Hematopoietic multipotent progenitor cell treated with erythropoietin and hydrocortisone succinate and interleukin-3 and kit ligand, for 6 days (in vitro differentiated cells): ENCODE measurements at regions not wholly inside any gene's neighbourhood (a gene's known extent, or its start where the extent isn't known, plus 50 kb on each side); places are given as distances from the start of the nearest gene placed in this dataset.
"Not testable (repeated sequence)": the region's sequence is repeated elsewhere in the genome, so short reads cannot be mapped to it uniquely, and the experiment has no call there.

Source experiments
- DNase-seq: peaks from one replicate; pipeline ENCODE4 v3.0.0-alpha.2; 2015

DNA sequence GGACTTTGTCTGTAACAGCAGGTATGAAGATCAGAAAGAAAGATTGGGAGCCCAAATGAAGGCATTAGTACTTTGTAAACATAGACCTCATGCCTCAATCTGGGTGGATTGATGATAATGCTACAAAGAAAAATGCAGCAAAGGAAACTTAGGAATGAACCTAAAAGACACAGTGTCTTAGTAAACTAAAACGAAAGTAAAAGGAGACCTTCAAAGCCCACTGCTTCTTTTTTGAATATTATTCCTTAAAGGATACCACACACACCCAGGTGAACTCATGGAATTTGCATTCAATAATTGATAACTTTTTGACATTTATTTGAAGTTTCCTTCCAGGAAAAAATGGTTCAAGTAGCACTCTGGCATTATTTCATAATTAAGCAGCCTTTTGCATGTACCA, 543.2 kb downstream of the TTLL7 start:
- not testable (repeated sequence) for DNase-seq

- DNase-seq = not testable (repeated sequence)
These were observed 553.1 kb downstream of the TTLL7 start for GRCh38 chr1:83445873-83446272.

DNA sequence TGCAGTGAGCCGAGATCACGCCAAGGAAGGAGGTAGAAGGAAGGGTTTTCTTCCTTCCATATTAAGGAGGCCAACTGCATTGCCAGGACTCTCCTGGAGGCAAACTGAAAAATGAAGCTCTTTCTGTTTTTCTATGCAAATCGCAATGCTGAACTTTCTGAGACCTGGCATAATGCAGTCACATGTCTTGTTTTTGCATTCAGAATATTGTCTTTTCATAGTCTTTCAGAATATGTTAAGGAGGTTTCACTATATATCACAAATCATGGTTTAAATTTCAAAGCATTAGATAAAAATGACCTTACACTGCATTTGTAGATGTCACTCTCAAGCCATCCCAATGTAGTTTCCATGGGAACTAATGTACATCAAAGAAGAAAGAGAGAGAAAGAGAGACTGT, 556.5 kb downstream of the TTLL7 start:
- not testable (repeated sequence) for DNase-seq

GRCh38 chr1:83440586-83440985, 558.3 kb downstream of the TTLL7 start:
- not testable (repeated sequence) for DNase-seq

DNA sequence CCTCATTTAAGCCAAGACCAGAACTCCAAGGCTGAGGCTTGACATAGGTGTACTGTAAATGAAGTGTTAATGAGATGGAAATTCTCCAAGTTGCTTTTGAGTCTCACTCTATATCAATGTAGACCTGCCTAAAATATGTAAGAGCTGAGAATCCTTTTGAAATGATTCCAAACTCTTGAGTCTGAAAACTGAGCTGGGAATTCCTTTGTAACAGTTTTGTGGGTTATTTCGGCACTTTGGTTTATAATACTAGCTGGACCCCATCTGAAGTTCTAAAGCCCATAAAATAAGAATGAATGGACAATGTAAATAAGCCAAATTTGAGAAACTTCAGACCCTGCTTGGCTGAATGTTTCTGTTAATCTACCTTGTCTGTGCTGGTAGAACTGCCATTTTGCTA, 558.9 kb downstream of the TTLL7 start:
- DNase-seq = not testable (repeated sequence)

DNA sequence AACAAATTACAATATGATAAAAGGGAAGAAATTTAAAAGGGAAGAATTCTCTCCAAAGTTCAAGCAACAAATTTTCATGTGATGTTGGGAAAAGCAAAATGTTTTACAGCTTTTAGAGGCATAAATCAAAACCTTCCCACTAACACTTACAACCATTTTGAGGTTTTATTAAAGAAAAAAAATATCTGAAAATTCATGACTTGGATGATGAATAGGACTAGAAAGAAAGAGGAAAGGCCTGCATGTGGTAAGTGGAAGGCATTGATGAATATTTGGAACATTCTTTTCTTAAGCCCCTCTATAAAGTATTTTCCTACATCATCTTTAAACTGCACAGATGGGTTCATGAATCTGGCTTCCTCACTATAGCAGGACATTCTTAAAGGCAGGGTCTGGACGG, 560.6 kb downstream of the TTLL7 start:
- DNase-seq = not testable (repeated sequence)

GRCh38 chr1:83435336-83435735, 563.6 kb downstream of the TTLL7 start:
- not testable (repeated sequence) for DNase-seq

DNA sequence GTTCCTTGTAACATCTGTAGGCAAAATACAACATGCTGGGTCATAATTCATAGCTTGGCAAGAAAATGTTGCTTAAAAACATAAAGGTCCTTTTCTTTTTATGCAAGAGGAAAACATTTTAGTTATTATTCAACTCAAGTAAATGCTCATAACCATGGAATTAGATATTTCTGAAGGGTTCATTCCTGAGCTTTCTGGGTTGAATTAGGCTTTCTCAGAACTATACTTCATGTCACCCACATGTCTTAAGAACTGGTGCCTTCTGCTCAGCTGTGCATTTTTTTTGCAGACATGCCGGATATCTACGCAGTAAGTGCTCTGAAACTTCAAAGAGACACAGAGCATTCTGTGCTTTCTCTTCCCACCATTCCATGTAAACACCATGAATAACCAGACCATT, 571.4 kb downstream of the TTLL7 start:
- DNase-seq = not testable (repeated sequence)

- DNase-seq = not testable (repeated sequence)
These were observed 575.5 kb downstream of the TTLL7 start for GRCh38 chr1:83423382-83423781.

- no peak for DNase-seq
These were observed 580.4 kb downstream of the TTLL7 start for GRCh38 chr1:83418558-83418957.

GRCh38 chr1:83413839-83414107, 585.2 kb downstream of the TTLL7 start:
- not testable (repeated sequence) for DNase-seq

DNA sequence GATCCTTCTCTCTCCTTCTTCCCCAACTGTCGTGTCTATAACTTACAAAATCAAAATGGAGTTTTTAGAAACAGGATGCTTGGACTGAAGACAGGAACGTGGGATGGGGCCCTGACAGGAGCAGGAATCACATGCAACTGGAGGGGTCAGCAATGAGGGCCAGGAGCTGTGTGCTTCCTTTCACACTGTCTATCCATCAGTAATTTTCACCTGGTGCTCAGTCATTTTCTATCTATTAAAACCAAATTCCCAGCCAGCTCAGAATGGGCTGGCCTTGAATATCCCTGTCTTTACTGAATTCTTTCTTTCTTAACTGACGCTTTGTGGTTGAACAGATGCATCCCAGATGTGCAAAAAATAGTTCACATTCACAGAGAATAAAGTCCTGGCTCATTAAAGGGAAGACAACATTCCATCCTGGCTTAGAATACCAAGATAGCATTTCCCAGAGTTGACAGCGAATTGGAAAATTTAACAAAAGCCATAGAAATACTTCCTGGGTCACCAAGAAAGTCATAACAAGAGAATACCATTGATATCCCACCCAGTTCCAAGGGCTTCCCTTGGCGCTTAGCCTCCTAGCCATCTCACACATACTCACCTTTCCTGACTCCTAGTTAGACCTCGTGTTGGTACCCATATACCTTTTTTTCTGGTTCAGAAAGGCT, 588.1 kb downstream of the TTLL7 start:
- not testable (repeated sequence) for DNase-seq

DNA sequence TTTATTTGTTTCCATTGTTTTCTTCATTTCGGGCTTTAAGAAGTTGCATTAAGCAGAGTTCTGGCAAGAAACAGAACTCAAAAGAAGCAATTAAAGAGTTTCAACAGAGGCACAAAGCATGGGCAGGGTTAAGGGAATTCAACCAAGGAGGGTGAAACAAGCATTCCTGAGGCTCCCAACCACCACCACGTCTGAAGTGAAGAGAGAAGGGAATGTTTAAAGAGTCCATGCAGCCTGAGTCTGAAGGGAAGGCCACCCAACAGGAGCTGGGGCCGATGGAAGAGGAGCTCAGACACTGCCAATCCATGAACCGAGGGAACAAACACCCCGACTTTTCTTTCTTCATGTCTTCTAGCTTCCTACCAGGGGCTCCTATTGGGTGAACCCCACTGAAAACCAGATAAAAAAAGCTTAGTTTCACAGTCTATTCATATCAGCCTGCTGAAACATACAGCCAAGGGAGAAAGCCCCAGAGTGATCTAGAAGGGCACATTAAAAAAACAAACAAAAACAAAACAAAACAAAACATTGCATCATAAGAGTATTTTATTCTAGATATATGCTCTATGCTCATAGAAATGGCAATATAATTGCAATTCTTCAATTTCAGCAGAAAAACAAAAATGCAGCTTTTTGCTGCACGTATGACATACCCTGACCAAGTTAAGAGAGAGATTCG, 592.1 kb downstream of the TTLL7 start:
- DNase-seq = not testable (repeated sequence)

DNA sequence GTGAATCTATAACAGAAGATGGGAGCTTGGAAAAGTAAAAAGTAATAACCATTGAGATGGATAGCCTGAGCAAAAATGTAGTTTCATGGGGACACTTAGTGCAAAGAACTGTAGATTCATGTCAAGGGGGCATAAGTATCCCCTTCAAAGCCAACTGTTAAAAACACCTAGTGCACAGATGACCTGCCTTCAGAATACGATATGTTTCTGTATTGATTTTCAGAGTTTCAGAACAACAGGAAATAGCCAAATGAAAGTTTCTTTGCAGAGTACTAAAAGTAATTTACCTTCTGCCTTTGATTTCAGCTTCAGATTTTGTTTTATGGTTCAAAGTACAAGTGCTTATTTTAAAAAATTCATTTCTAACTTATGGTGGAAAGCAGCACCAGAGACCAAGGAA, 593.1 kb downstream of the TTLL7 start:
- DNase-seq = not testable (repeated sequence)

DNA sequence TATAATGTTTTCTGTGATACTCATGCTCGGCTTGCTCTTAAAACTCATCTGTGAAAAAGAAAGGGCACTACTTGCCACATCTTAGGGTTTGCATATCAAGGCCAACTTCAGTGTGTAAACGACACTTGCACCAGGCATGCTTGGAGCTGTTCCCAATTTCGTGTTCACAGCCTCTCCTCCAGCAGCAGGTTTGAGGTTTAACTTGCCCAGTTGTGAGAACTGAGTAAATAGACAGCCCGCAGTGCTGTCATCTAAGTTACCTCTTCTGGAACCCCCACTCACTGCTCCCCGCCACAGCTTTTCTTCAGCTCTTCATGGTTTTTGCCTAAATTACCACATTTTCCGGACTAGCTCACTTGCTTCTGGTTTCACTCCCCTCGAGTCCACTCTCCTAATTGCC, 595.4 kb downstream of the TTLL7 start:
- DNase-seq = not testable (repeated sequence)

DNA sequence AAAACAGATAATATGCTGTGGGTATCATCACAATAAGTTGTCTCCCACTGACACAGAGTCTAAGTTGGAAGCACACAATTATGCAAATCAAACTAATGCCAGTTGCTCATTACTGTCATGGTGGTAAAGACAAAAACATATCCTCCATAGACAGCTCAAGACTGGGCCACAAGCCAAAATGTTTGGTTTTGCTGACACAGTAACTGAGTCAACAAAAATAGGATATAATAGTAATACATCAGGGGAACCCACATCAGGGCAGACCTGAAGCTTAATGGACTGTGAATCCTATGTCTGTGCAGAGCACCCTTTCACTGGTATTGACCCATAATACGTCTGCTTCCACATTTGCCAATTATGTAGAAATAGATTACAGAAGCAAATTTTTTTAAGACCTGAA, 597.8 kb downstream of the TTLL7 start:
- not testable (repeated sequence) for DNase-seq

DNA sequence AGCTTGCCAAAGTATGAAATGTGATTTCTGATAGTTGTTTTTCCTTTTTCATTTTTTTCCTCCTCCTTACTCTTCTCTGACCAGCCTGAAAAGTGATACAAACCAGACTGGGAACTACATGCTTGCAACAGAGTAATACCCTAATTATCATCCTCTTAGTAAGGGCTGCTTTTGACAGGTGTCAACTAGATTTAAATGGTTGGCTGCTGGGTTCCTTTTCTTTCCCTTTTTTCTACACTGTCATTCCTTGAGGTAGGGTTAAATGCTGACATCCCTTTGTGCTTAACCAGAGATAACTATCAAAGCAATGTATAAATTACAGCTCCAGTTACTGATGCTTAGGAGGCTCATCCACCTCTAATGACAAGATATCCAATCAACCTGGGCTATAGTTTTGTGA, 598.8 kb downstream of the TTLL7 start:
- DNase-seq = not testable (repeated sequence)

- DNase-seq = not testable (repeated sequence)
These were observed 600.8 kb downstream of the TTLL7 start for GRCh38 chr1:83398125-83398524.

DNA sequence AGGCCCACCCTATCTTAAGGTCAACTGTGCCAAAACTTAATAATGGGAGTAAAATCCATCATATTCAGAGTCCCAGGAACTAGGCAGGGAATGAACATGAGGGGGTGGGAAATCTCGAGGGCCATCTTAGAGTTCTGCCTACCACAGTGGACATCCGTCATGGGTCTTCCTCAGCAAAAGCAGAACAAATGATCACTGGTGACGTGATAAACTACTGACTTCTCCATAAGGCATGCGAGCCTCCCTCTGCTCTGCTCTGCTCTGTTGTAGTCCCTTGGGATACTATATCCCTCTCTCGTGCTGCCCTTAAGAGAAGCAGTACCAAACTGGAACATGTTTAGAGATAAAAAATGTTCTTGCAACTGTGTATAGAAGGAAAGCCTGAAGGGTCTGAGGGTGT, 603.8 kb downstream of the TTLL7 start:
- DNase-seq = not testable (repeated sequence)

- DNase-seq = not testable (repeated sequence)
These were observed 612.0 kb downstream of the TTLL7 start for GRCh38 chr1:83386946-83387345.

DNA sequence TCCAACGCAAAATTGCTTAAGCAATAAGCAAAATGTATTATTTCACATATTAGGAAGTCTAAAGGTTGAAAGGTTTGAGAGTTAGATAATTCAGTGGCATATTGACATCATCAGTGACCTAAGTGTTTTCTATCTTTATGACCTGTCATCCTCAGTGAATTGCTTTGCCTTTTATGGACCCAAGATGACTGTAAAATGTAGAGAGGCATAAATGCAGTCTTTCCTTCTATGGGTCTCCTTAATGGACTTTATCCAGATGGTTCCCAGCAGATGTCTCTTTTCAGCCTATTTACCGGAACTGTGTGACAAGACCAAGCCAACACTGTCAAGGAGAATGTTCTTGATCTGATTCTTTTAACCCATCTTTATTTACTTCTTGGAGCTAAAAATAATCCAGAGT, 615.8 kb downstream of the TTLL7 start:
- DNase-seq = not testable (repeated sequence)

DNA sequence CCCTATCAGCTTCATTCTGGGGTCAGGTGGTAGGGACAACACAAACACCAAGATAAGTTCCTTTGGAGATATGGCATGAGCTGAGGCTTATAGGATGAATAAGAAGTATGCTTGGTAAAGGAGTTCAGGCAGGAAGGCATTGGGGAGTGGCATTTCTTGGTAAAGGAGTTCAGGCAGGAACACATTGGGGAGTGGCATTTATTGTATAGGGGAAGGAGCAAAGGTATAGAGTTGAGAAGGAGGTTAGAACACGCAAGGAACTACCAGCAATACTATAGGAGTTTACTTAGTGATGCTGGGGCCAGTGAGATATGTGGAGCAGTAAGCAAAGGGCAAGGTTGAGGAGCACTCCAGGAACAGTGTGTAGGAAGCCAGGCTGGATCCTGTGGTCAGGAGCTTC, 625.9 kb downstream of the TTLL7 start:
- not testable (repeated sequence) for DNase-seq

GRCh38 chr1:83369853-83370252, 629.1 kb downstream of the TTLL7 start:
- DNase-seq = not testable (repeated sequence)

DNA sequence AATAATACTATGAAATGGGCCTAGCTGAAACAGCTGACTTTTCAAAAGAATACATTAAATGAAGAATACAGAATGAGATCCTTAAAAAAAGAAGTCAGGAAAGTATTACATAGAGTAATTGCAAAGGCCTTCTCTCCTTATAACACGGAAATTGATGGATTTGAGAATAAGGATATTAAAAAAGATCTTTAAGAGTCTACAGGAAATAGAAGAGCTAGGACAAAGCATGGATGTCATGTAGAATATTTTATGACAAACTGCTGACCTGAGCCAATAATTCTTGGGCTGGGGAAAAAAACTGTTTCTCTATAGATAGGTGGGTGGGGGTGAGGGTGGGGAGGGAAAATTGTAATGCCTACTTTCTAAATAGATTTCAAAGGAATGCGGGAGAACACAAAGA, 633.6 kb downstream of the TTLL7 start:
- not testable (repeated sequence) for DNase-seq

- not testable (repeated sequence) for DNase-seq
These were observed 653.6 kb downstream of the TTLL7 start for GRCh38 chr1:83345375-83345774.
